ENCODE measurements at regions not wholly inside any gene's neighbourhood (a gene's known extent, or its start where the extent isn't known, plus 50 kb on each side); places are given as distances from the start of the nearest gene placed in this dataset.

DNA sequence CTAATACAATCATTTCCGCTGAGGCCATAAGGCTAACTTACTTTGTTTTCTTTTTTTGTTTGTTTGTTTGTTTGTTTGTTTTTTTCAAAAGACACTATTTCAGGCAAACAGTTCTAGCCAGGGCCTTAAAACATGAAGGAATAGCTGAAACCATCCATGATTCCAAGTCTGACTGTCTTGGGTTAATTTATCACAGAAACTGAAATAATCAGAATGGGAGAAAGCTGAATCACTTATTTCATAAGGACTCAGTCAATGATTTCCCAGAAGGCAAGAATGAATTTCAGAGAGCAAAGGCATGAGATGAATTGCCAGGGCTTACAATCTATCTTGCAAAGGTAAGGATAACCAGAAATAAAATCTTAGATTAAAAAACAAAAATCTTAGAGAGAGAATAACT lies 1315.1 kb downstream of the SUCLG1 start:
- TF ChIP-seq, protein P1, sequence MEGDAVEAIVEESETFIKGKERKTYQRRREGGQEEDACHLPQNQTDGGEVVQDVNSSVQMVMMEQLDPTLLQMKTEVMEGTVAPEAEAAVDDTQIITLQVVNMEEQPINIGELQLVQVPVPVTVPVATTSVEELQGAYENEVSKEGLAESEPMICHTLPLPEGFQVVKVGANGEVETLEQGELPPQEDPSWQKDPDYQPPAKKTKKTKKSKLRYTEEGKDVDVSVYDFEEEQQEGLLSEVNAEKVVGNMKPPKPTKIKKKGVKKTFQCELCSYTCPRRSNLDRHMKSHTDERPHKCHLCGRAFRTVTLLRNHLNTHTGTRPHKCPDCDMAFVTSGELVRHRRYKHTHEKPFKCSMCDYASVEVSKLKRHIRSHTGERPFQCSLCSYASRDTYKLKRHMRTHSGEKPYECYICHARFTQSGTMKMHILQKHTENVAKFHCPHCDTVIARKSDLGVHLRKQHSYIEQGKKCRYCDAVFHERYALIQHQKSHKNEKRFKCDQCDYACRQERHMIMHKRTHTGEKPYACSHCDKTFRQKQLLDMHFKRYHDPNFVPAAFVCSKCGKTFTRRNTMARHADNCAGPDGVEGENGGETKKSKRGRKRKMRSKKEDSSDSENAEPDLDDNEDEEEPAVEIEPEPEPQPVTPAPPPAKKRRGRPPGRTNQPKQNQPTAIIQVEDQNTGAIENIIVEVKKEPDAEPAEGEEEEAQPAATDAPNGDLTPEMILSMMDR (IDR thresholded peaks at IDR 0.05; ENCODE audit: low read depth, low read length): no peak
- DNase-seq: no peak
- no peaks in the 10 kb centered on the region for H3K36me3 ChIP-seq
- no peaks in the 10 kb centered on the region for H3K4me1 ChIP-seq
- H3K27me3 ChIP-seq: no peaks in the 10 kb centered on the region
- H3K4me3 ChIP-seq (ENCODE audit: low read depth, low read length): no peak overlapping the region
- no peaks in the 10 kb centered on the region for H3K9me3 ChIP-seq

DNA sequence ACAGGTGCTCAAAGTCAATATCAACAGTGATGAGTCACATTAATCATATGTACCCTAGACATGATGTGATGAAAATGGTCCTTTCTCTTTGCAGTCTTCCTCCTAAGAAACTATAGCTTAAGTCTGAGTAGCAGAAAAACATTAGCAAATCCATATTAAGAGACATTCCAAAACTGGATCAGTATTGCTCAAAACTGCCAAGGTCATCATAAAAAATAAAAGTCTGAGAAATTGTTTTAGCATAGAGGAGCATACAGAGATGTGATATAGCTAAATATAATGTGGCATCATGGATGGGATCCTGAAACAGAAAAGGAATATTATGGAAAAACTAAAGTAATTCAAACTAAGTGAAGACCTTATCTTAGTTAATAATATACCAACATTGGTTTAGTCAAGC lies 1316.1 kb downstream of the SUCLG1 start:
- Histone ChIP-seq H3K36me3 (no peaks in the 10 kb centered on the region), H3K4me3 (ENCODE audit: low read depth, low read length) (no peak overlapping the region), H3K9me3 (no peaks in the 10 kb centered on the region), H3K27me3 (no peaks in the 10 kb centered on the region), H3K4me1 (no peaks in the 10 kb centered on the region)
- TF ChIP-seq, protein P1 (IDR thresholded peaks at IDR 0.05; ENCODE audit: low read depth, low read length): no peak
- no peak for DNase-seq

- DNase-seq: no peak
- Histone ChIP-seq H3K9me3 (no peaks in the 10 kb centered on the region), H3K4me1 (no peaks in the 10 kb centered on the region), H3K27me3 (no peaks in the 10 kb centered on the region), H3K4me3 (ENCODE audit: low read depth, low read length) (no peak overlapping the region), H3K36me3 (no peaks in the 10 kb centered on the region)
- TF ChIP-seq, protein P1 (IDR thresholded peaks at IDR 0.05; ENCODE audit: low read depth, low read length): no peak
Measured at GRCh38 chr2:83115606-83116005, 1343.5 kb downstream of the SUCLG1 start.

DNA sequence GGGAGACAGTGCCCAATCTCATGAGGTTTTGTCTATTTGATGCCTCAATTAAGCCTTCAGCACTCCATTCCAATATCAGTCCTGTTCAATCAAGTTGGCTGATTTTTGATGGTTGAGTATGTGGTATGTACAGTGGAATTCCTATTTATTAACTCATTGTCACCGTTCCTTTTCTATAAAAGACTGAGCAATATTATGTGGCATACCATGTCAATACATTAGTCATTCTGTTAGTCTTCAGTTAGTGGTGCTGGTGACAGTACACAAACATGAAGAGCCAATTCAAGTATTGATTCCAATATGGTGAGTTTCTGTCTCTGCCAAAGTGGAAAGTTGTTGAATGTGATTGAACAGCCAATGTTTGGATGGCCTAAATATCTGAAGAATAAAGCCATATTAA lies 1343.9 kb downstream of the SUCLG1 start:
- no peak for DNase-seq
- TF ChIP-seq, protein P1 (IDR thresholded peaks at IDR 0.05; ENCODE audit: low read depth, low read length): no peak
- Histone ChIP-seq H3K36me3 (no peaks in the 10 kb centered on the region), H3K4me1 (no peaks in the 10 kb centered on the region), H3K9me3 (no peaks in the 10 kb centered on the region), H3K4me3 (ENCODE audit: low read depth, low read length) (no peak overlapping the region), H3K27me3 (no peaks in the 10 kb centered on the region)

DNA sequence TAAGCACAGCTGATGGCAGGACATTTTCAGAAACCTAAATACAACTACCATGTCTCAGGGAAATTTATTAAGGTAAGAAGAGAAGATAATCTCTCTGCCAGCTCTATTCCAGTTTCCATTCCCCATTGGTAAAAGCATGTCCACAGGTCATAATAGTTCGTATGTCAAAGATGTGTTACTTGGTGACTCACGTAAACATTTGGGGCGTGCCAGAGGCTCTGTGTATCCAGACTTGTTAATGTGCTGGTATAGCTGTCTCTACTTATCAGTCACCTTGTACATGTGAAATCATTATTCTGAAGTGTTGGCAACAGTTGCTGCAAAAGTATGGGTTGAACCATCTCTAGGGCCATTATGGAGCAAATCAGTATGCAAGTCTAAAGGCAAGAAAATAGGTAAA lies 1345.1 kb downstream of the SUCLG1 start:
- no peaks in the 10 kb centered on the region for H3K36me3 ChIP-seq
- H3K27me3 ChIP-seq: no peaks in the 10 kb centered on the region
- no peaks in the 10 kb centered on the region for H3K9me3 ChIP-seq
- no peak for DNase-seq
- TF ChIP-seq, protein P1 (IDR thresholded peaks at IDR 0.05; ENCODE audit: low read depth, low read length): no peak
- no peak overlapping the region for H3K4me3 ChIP-seq (ENCODE audit: low read depth, low read length)
- no peaks in the 10 kb centered on the region for H3K4me1 ChIP-seq

DNA sequence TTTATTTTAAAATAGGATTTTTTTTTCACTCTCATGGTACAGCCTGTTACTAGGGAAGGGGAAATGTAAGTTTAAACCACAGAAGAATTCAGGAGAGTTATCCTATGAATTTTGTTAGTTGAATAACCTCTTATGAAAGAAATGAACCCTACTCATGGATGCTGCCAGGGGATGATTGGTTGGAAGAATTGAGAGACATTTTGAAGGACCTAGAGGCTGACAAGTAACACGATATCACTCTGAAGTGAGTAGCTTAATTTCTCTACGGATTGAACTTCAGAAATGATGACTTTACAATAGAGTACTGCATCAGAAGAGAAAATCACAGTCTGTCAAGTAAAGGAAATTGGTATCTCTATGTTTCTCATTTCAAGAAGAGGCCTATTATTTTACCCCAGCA lies 1346.2 kb downstream of the SUCLG1 start:
- DNase-seq: no peak
- Histone ChIP-seq H3K4me3 (ENCODE audit: low read depth, low read length) (no peak overlapping the region), H3K9me3 (no peaks in the 10 kb centered on the region), H3K36me3 (no peaks in the 10 kb centered on the region), H3K27me3 (no peaks in the 10 kb centered on the region), H3K4me1 (no peaks in the 10 kb centered on the region)
- TF ChIP-seq, protein P1 (IDR thresholded peaks at IDR 0.05; ENCODE audit: low read depth, low read length): no peak
